Lung (tissue), 11 donors: ENCODE measurements at regions not wholly inside any gene's neighbourhood (a gene's known extent, or its start where the extent isn't known, plus 50 kb on each side); places are given as distances from the start of the nearest gene placed in this dataset.

Experiments
- ATAC-seq: fragments of 200-7000 bp; cut with Tn5 transposase; one replicate; pipeline ENCODE4 v1.9.1; 2020; ENCODE audit warnings: moderate number of reproducible peaks; ENCODE audit not compliant: insufficient read depth, low FRiP score
- DNase-seq, 3 donors: peaks; one replicate each; pipeline ENCODE4 v3.0.0-alpha.2; 2013 to 2017
- H3K27ac ChIP-seq, 2 donors: one replicate each; pipeline ENCODE4 v1.5.1; 2013; ENCODE audit warnings: mild to moderate bottlenecking in 2 of 2, moderate library complexity in 2 of 2, control low read depth in 1 of 2, inconsistent platforms in 1 of 2, low read depth in 1 of 2, low read length in 1 of 2
- H3K27me3 ChIP-seq, 3 donors: one replicate each; pipeline ENCODE4 v1.5.1; 2013; ENCODE audit warnings: low read length in 2 of 3; ENCODE audit not compliant: control insufficient read depth in 3 of 3, insufficient read depth in 3 of 3
- H3K36me3 ChIP-seq, 4 donors: one replicate each; pipeline ENCODE4 v1.5.1; 2013; ENCODE audit warnings: low read length in 4 of 4, mild to moderate bottlenecking in 1 of 4, moderate library complexity in 1 of 4; ENCODE audit not compliant: control insufficient read depth in 4 of 4, insufficient read depth in 4 of 4
- H3K4me1 ChIP-seq, 5 donors: one replicate each; pipeline ENCODE4 v1.5.1; 2013; ENCODE audit warnings: low read length in 5 of 5, mild to moderate bottlenecking in 2 of 5, moderate library complexity in 1 of 5; ENCODE audit not compliant: control insufficient read depth in 5 of 5, insufficient read depth in 5 of 5
- H3K4me3 ChIP-seq: one replicate; pipeline ENCODE4 v1.5.1; 2013; ENCODE audit warnings: mild to moderate bottlenecking, control low read depth, moderate library complexity
- H3K9ac ChIP-seq, 2 donors: one replicate each; pipeline ENCODE4 v1.5.1; 2013; ENCODE audit warnings: low read length in 2 of 2, control low read depth in 1 of 2; ENCODE audit not compliant: insufficient read depth in 1 of 2
- H3K9me3 ChIP-seq, 4 donors: one replicate each; pipeline ENCODE4 v1.5.1; 2013; ENCODE audit warnings: low read length in 3 of 4, mild to moderate bottlenecking in 1 of 4, moderate library complexity in 1 of 4; ENCODE audit not compliant: control insufficient read depth in 4 of 4, insufficient read depth in 3 of 4
- CTCF ChIP-seq: IDR thresholded peaks from 2 replicates; pipeline ENCODE4 v1.5.1; 2012; ENCODE audit warnings: mild to moderate bottlenecking; ENCODE audit errors: control extremely low read depth, extremely low read depth
- WGBS, 2 donors: extraction: QIAGEN DNeasy Blood & Tissue Kit; methylation state at CpG; one replicate each; pipeline ENCODE4 v1.1.7; 2013; 5-methylcytosine and 5-hydroxymethylcytosine counted together
- donor health status: control.
- donor health status: control.
- donor health status: Bipolar disorder and iron deficiency.
- donor health status: healthy.
- donor health status: DM: yes; HTN: yes; CAD: no.

- ATAC-seq (no peak), DNase-seq (no peak)
- no peak for TF ChIP-seq CTCF
- Histone ChIP-seq H3K27ac (no peak overlapping the region), H3K27me3 (no peaks in the 10 kb centered on the region), H3K4me1 (no peaks in the 10 kb centered on the region), H3K9me3 (no peaks in the 10 kb centered on the region), H3K9ac (no peak overlapping the region), H3K36me3 (no peaks in the 10 kb centered on the region), H3K4me3 (no peak overlapping the region)
Observed at GRCh38 chr1:215360031-215360430, 207.1 kb upstream of the KCTD3 start.

- Histone ChIP-seq H3K9me3 (peaks cover 0 to 4% (median 0%) of the 10 kb centered on the region in 4 donors), H3K9ac (no peak overlapping the region), H3K4me1 (no peaks in the 10 kb centered on the region), H3K27ac (no peak overlapping the region), H3K27me3 (no peaks in the 10 kb centered on the region), H3K4me3 (no peak overlapping the region), H3K36me3 (no peaks in the 10 kb centered on the region)
- no peak for TF ChIP-seq CTCF
- DNase-seq = no peak
- no peak for ATAC-seq
- WGBS, 2 donors = 84 to 91% methylated on average over 2 of the region's 2 CpGs
Observed at GRCh38 chr1:215360758-215361157, 206.3 kb upstream of the KCTD3 start.

GRCh38 chr1:215375381-215375780, 191.7 kb upstream of the KCTD3 start:
- H3K27ac ChIP-seq = no peak overlapping the region
- DNase-seq = no peak
- no peak for ATAC-seq
- H3K36me3 ChIP-seq = no peaks in the 10 kb centered on the region
- no peak overlapping the region for H3K4me3 ChIP-seq
- no peaks in the 10 kb centered on the region for H3K4me1 ChIP-seq
- no peaks in the 10 kb centered on the region for H3K27me3 ChIP-seq
- no peaks in the 10 kb centered on the region for H3K9me3 ChIP-seq
- no peak for TF ChIP-seq CTCF
- no peak overlapping the region for H3K9ac ChIP-seq

GRCh38 chr1:215376544-215377264, 190.4 kb upstream of the KCTD3 start:
- Histone ChIP-seq H3K4me1 (no peaks in the 10 kb centered on the region), H3K9ac (no peak overlapping the region), H3K9me3 (no peaks in the 10 kb centered on the region), H3K27me3 (no peaks in the 10 kb centered on the region), H3K4me3 (no peak overlapping the region), H3K27ac (no peak overlapping the region), H3K36me3 (no peaks in the 10 kb centered on the region)
- DNase-seq (peak in 1 of 3 donors; percentile 23), ATAC-seq (no peak)
- 78 to 80% methylated on average over 2 of the region's 2 CpGs for WGBS, 2 donors
- TF ChIP-seq CTCF = no peak
